GM23248 (cell line): ENCODE measurements at regions not wholly inside any gene's neighbourhood (a gene's known extent, or its start where the extent isn't known, plus 50 kb on each side); places are given as distances from the start of the nearest gene placed in this dataset.

Experiments used
- DNase-seq: peaks from one replicate; pipeline ENCODE4 v3.0.0-alpha.2; 2015
- H2AFZ ChIP-seq: fragments of 200-600 bp; sonication (generic); 2 replicates; pipeline ENCODE4 v1.6.1; 2016; ENCODE audit warnings: antibody characterized with exemption
- H3F3A ChIP-seq: fragments of 200-600 bp; sonication (generic); 2 replicates; pipeline ENCODE4 v1.6.1; 2016; ENCODE audit warnings: mild to moderate bottlenecking, antibody characterized with exemption, mixed run types; ENCODE audit not compliant: insufficient read depth
- H3K27ac ChIP-seq: fragments of 200-600 bp; sonication (generic); 2 replicates; pipeline ENCODE4 v1.5.1; 2016; ENCODE audit warnings: mild to moderate bottlenecking
- H3K27me3 ChIP-seq: fragments of 200-600 bp; sonication (generic); replicated peaks from 2 replicates; pipeline ENCODE4 v1.6.1; 2016; ENCODE audit warnings: mild to moderate bottlenecking; ENCODE audit not compliant: insufficient read depth
- H3K36me3 ChIP-seq: fragments of 200-600 bp; sonication (generic); 2 replicates; pipeline ENCODE4 v1.6.1; 2016; ENCODE audit warnings: low read depth, mild to moderate bottlenecking
- H3K4me1 ChIP-seq: fragments of 200-600 bp; sonication (generic); 2 replicates; pipeline ENCODE4 v1.6.1; 2016; ENCODE audit warnings: mild to moderate bottlenecking; ENCODE audit not compliant: insufficient read depth
- H3K4me2 ChIP-seq: fragments of 200-600 bp; sonication (generic); one replicate; pipeline ENCODE4 v1.6.1; 2016; ENCODE audit warnings: mild to moderate bottlenecking; ENCODE audit not compliant: unreplicated experiment
- H3K4me3 ChIP-seq: fragments of 200-600 bp; sonication (generic); 2 replicates; pipeline ENCODE4 v1.5.1; 2016; ENCODE audit warnings: mild to moderate bottlenecking
- H3K79me2 ChIP-seq: fragments of 200-600 bp; sonication (generic); 2 replicates; pipeline ENCODE4 v1.6.1; 2016; ENCODE audit warnings: mild to moderate bottlenecking; ENCODE audit not compliant: insufficient read depth
- H3K9ac ChIP-seq: fragments of 200-600 bp; sonication (generic); 2 replicates; pipeline ENCODE4 v1.6.1; 2016; ENCODE audit warnings: mild to moderate bottlenecking
- H3K9me2 ChIP-seq: fragments of 200-600 bp; sonication (generic); 2 replicates; pipeline ENCODE4 v1.6.1; 2016; ENCODE audit warnings: mixed run types, mild to moderate bottlenecking, moderate library complexity; ENCODE audit not compliant: insufficient read depth
- H3K9me3 ChIP-seq: fragments of 200-600 bp; sonication (generic); one replicate; pipeline ENCODE4 v1.6.1; 2017; ENCODE audit warnings: low read depth
- H4K20me1 ChIP-seq: fragments of 200-600 bp; sonication (generic); 2 replicates; pipeline ENCODE4 v1.6.0; 2016; ENCODE audit not compliant: insufficient read depth
- EZH2 ChIP-seq: fragments of 200-600 bp; sonication (generic); IDR thresholded peaks from 2 replicates; pipeline ENCODE4 v1.6.1; 2018; ENCODE audit warnings: antibody characterized with exemption, mild to moderate bottlenecking; ENCODE audit not compliant: insufficient read depth, poor library complexity, severe bottlenecking
- EZH2phosphoT487 ChIP-seq: fragments of 200-600 bp; sonication (generic); IDR thresholded peaks from 2 replicates; pipeline ENCODE4 v1.6.1; 2018; ENCODE audit warnings: antibody characterized with exemption, moderate library complexity, mild to moderate bottlenecking, low read depth; ENCODE audit not compliant: insufficient read depth
- WGBS, 2 experiments: methylation state at CpG; one replicate each; pipeline ENCODE4 v1.1.6; 2015 to 2017; ENCODE audit warnings: low lambda C conversion rate in 2 of 2, low coverage in 1 of 2; ENCODE audit errors: missing lambda C conversion rate in 2 of 2; 5-methylcytosine and 5-hydroxymethylcytosine counted together
- in situ Hi-C: fragments of 300-500 bp; cut with MboI; formaldehyde crosslinking; loops from 2 replicates; pipeline ENCODE4 v1.15.0; 2020

GRCh38 chr6:168208854-168209253 lies 110.7 kb downstream of the DACT2 start:
- no peak overlapping the region for H2AFZ ChIP-seq
- no peaks in the 10 kb centered on the region for H4K20me1 ChIP-seq
- no peak overlapping the region for H3K27ac ChIP-seq
- in situ Hi-C loops = no loop called here
- DNase-seq = no peak
- H3K4me2 ChIP-seq = no peak overlapping the region
- no peaks in the 10 kb centered on the region for H3K9me3 ChIP-seq
- no peaks in the 10 kb centered on the region for H3K79me2 ChIP-seq
- no peak for TF ChIP-seq EZH2phosphoT487
- no peak for TF ChIP-seq EZH2
- no peaks in the 10 kb centered on the region for H3K9me2 ChIP-seq
- WGBS, 2 experiments = 71 to 77% methylated on average over 7 to 10 of the region's 10 CpGs
- no peaks in the 10 kb centered on the region for H3K4me1 ChIP-seq
- H3F3A ChIP-seq = no peaks in the 10 kb centered on the region
- no peaks in the 10 kb centered on the region for H3K36me3 ChIP-seq
- H3K27me3 ChIP-seq = no peaks in the 10 kb centered on the region
- H3K4me3 ChIP-seq = no peak overlapping the region
- H3K9ac ChIP-seq = no peak overlapping the region

GRCh38 chr6:168208402-168208801 lies 111.2 kb downstream of the DACT2 start:
- no peaks in the 10 kb centered on the region for H4K20me1 ChIP-seq
- H3K9me3 ChIP-seq = no peaks in the 10 kb centered on the region
- H3K36me3 ChIP-seq = no peaks in the 10 kb centered on the region
- in situ Hi-C loops = no loop called here
- H3K79me2 ChIP-seq = no peaks in the 10 kb centered on the region
- no peak for TF ChIP-seq EZH2
- no peak for TF ChIP-seq EZH2phosphoT487
- 34 to 38% methylated on average over 8 of the region's 8 CpGs for WGBS, 2 experiments
- H3K4me2 ChIP-seq = no peak overlapping the region
- H3K27me3 ChIP-seq = no peaks in the 10 kb centered on the region
- H2AFZ ChIP-seq = no peak overlapping the region
- H3K27ac ChIP-seq = no peak overlapping the region
- no peaks in the 10 kb centered on the region for H3K9me2 ChIP-seq
- no peak for DNase-seq
- no peaks in the 10 kb centered on the region for H3K4me1 ChIP-seq
- no peaks in the 10 kb centered on the region for H3F3A ChIP-seq
- H3K4me3 ChIP-seq = no peak overlapping the region
- H3K9ac ChIP-seq = no peak overlapping the region

GRCh38 chr6:168207421-168208175 lies 112.0 kb downstream of the DACT2 start:
- H3F3A ChIP-seq = no peaks in the 10 kb centered on the region
- H3K4me2 ChIP-seq = no peak overlapping the region
- in situ Hi-C loops = no loop called here
- H3K9me2 ChIP-seq = no peaks in the 10 kb centered on the region
- H3K27ac ChIP-seq = no peak overlapping the region
- WGBS, 2 experiments = 61 to 65% methylated on average over 19 to 22 of the region's 22 CpGs
- H3K4me1 ChIP-seq = no peaks in the 10 kb centered on the region
- no peaks in the 10 kb centered on the region for H3K9me3 ChIP-seq
- H3K4me3 ChIP-seq = no peak overlapping the region
- no peaks in the 10 kb centered on the region for H3K79me2 ChIP-seq
- H4K20me1 ChIP-seq = no peaks in the 10 kb centered on the region
- H2AFZ ChIP-seq = no peak overlapping the region
- no peak overlapping the region for H3K9ac ChIP-seq
- no peaks in the 10 kb centered on the region for H3K36me3 ChIP-seq
- no peak for DNase-seq
- no peaks in the 10 kb centered on the region for H3K27me3 ChIP-seq
- no peak for TF ChIP-seq EZH2phosphoT487
- no peak for TF ChIP-seq EZH2

GRCh38 chr6:168206661-168207274 lies 112.8 kb downstream of the DACT2 start:
- no peaks in the 10 kb centered on the region for H3K9me3 ChIP-seq
- H3K4me1 ChIP-seq = no peaks in the 10 kb centered on the region
- H3K9ac ChIP-seq = no peak overlapping the region
- H3K27me3 ChIP-seq = no peaks in the 10 kb centered on the region
- H3K36me3 ChIP-seq = no peaks in the 10 kb centered on the region
- in situ Hi-C loops = no loop called here
- H3K4me2 ChIP-seq = no peak overlapping the region
- H3K27ac ChIP-seq = no peak overlapping the region
- no peaks in the 10 kb centered on the region for H3F3A ChIP-seq
- H3K79me2 ChIP-seq = no peaks in the 10 kb centered on the region
- no peak for DNase-seq
- 69 to 70% methylated on average over 16 of the region's 16 CpGs for WGBS, 2 experiments
- H4K20me1 ChIP-seq = no peaks in the 10 kb centered on the region
- H3K4me3 ChIP-seq = no peak overlapping the region
- no peak for TF ChIP-seq EZH2
- H2AFZ ChIP-seq = no peak overlapping the region
- H3K9me2 ChIP-seq = no peaks in the 10 kb centered on the region

GRCh38 chr6:168206186-168206585 lies 113.4 kb downstream of the DACT2 start:
- H3K4me1 ChIP-seq = no peaks in the 10 kb centered on the region
- TF ChIP-seq EZH2 (no peak), EZH2phosphoT487 (no peak)
- H2AFZ ChIP-seq = no peak overlapping the region
- no peak overlapping the region for H3K4me2 ChIP-seq
- H3K27ac ChIP-seq = no peak overlapping the region
- no peaks in the 10 kb centered on the region for H3F3A ChIP-seq
- no peaks in the 10 kb centered on the region for H4K20me1 ChIP-seq
- no peaks in the 10 kb centered on the region for H3K9me3 ChIP-seq
- WGBS, 2 experiments = 31 to 41% methylated on average over 8 of the region's 8 CpGs
- H3K79me2 ChIP-seq = no peaks in the 10 kb centered on the region
- in situ Hi-C loops = no loop called here
- DNase-seq = no peak
- no peaks in the 10 kb centered on the region for H3K27me3 ChIP-seq
- H3K4me3 ChIP-seq = no peak overlapping the region
- H3K36me3 ChIP-seq = no peaks in the 10 kb centered on the region
- no peak overlapping the region for H3K9ac ChIP-seq
- H3K9me2 ChIP-seq = no peaks in the 10 kb centered on the region
